Neuron (in vitro differentiated cells): ENCODE measurements at regions not wholly inside any gene's neighbourhood (a gene's known extent, or its start where the extent isn't known, plus 50 kb on each side); places are given as distances from the start of the nearest gene placed in this dataset.

Experiments used
- H2AFZ ChIP-seq: one replicate; pipeline ENCODE4 v1.6.1; 2013; ENCODE audit warnings: low read depth, mild to moderate bottlenecking, inconsistent platforms, low read length, moderate library complexity
- H3K27me3 ChIP-seq: one replicate; pipeline ENCODE4 v1.6.1; 2013; ENCODE audit warnings: low read length; ENCODE audit not compliant: insufficient read depth
- H3K36me3 ChIP-seq: one replicate; pipeline ENCODE4 v1.6.1; 2013; ENCODE audit warnings: low read length; ENCODE audit not compliant: insufficient read depth
- H3K4me1 ChIP-seq: one replicate; pipeline ENCODE4 v1.6.1; 2013; ENCODE audit warnings: low read length; ENCODE audit not compliant: insufficient read depth
- H3K4me3 ChIP-seq: 2 replicates; pipeline ENCODE4 v1.5.1; 2013; ENCODE audit warnings: mild to moderate bottlenecking, low read length, moderate library complexity
- H3K9me3 ChIP-seq: one replicate; pipeline ENCODE4 v1.6.1; 2013; ENCODE audit warnings: low read length

- Histone ChIP-seq H3K4me3 (no peak overlapping the region), H2AFZ (no peak overlapping the region), H3K9me3 (no peaks in the 10 kb centered on the region), H3K36me3 (no peaks in the 10 kb centered on the region), H3K27me3 (no peaks in the 10 kb centered on the region), H3K4me1 (no peaks in the 10 kb centered on the region)
These were observed 255.7 kb downstream of the OMA1 start for GRCh38 chr1:58290685-58291372.

GRCh38 chr1:58288624-58289142 lies 257.8 kb downstream of the OMA1 start:
- H2AFZ ChIP-seq = no peak overlapping the region
- H3K4me3 ChIP-seq = no peak overlapping the region
- H3K9me3 ChIP-seq = no peaks in the 10 kb centered on the region
- H3K27me3 ChIP-seq = no peaks in the 10 kb centered on the region
- H3K4me1 ChIP-seq = no peaks in the 10 kb centered on the region
- no peaks in the 10 kb centered on the region for H3K36me3 ChIP-seq

GRCh38 chr1:58287894-58288623 lies 258.5 kb downstream of the OMA1 start:
- H3K4me1 ChIP-seq = peaks cover 3% of the 10 kb centered on the region
- H3K9me3 ChIP-seq = no peaks in the 10 kb centered on the region
- H3K36me3 ChIP-seq = no peaks in the 10 kb centered on the region
- H2AFZ ChIP-seq = no peak overlapping the region
- no peaks in the 10 kb centered on the region for H3K27me3 ChIP-seq
- no peak overlapping the region for H3K4me3 ChIP-seq

GRCh38 chr1:58284225-58284510 lies 262.4 kb downstream of the OMA1 start:
- Histone ChIP-seq H2AFZ (no peak overlapping the region), H3K4me3 (no peak overlapping the region), H3K27me3 (no peaks in the 10 kb centered on the region), H3K9me3 (no peaks in the 10 kb centered on the region), H3K4me1 (peaks cover 9% of the 10 kb centered on the region), H3K36me3 (no peaks in the 10 kb centered on the region)

- Histone ChIP-seq H3K4me3 (no peak overlapping the region), H3K27me3 (no peaks in the 10 kb centered on the region), H3K36me3 (no peaks in the 10 kb centered on the region), H3K9me3 (no peaks in the 10 kb centered on the region), H2AFZ (no peak overlapping the region), H3K4me1 (peaks cover 9% of the 10 kb centered on the region)
These were observed 262.9 kb downstream of the OMA1 start for GRCh38 chr1:58283388-58284224.

- Histone ChIP-seq H2AFZ (no peak overlapping the region), H3K27me3 (no peaks in the 10 kb centered on the region), H3K9me3 (no peaks in the 10 kb centered on the region), H3K36me3 (no peaks in the 10 kb centered on the region), H3K4me1 (peaks cover 9% of the 10 kb centered on the region), H3K4me3 (no peak overlapping the region)
These were observed 263.7 kb downstream of the OMA1 start for GRCh38 chr1:58282623-58283387.

GRCh38 chr1:58266242-58266641 lies 280.3 kb downstream of the OMA1 start:
- Histone ChIP-seq H3K9me3 (no peaks in the 10 kb centered on the region), H3K4me3 (no peak overlapping the region), H3K4me1 (no peaks in the 10 kb centered on the region), H3K27me3 (no peaks in the 10 kb centered on the region), H3K36me3 (no peaks in the 10 kb centered on the region), H2AFZ (no peak overlapping the region)

GRCh38 chr1:58264462-58264861 lies 282.1 kb downstream of the OMA1 start:
- H3K4me1 ChIP-seq = no peaks in the 10 kb centered on the region

GRCh38 chr1:58262702-58263101 lies 283.8 kb downstream of the OMA1 start:
- H3K4me3 ChIP-seq = no peak overlapping the region
- no peaks in the 10 kb centered on the region for H3K4me1 ChIP-seq
- no peaks in the 10 kb centered on the region for H3K36me3 ChIP-seq
- H2AFZ ChIP-seq = no peak overlapping the region
- no peaks in the 10 kb centered on the region for H3K9me3 ChIP-seq
- no peaks in the 10 kb centered on the region for H3K27me3 ChIP-seq

More at GRCh38 chr1:58264462-58264861, 282.1 kb downstream of the OMA1 start:
- Histone ChIP-seq H3K36me3 (no peaks in the 10 kb centered on the region), H3K4me3 (no peak overlapping the region), H2AFZ (no peak overlapping the region), H3K27me3 (no peaks in the 10 kb centered on the region), H3K9me3 (no peaks in the 10 kb centered on the region)

- Histone ChIP-seq H3K9me3 (no peaks in the 10 kb centered on the region), H3K4me1 (peaks cover 4% of the 10 kb centered on the region), H3K36me3 (no peaks in the 10 kb centered on the region), H2AFZ (no peak overlapping the region), H3K4me3 (no peak overlapping the region), H3K27me3 (no peaks in the 10 kb centered on the region)
These were observed 288.4 kb downstream of the OMA1 start for GRCh38 chr1:58258082-58258481.

- Histone ChIP-seq H3K9me3 (no peaks in the 10 kb centered on the region), H2AFZ (no peak overlapping the region), H3K4me3 (no peak overlapping the region), H3K27me3 (no peaks in the 10 kb centered on the region), H3K4me1 (peaks cover 4% of the 10 kb centered on the region), H3K36me3 (no peaks in the 10 kb centered on the region)
These were observed 289.5 kb downstream of the OMA1 start for GRCh38 chr1:58257003-58257402.

- Histone ChIP-seq H3K36me3 (no peaks in the 10 kb centered on the region), H3K9me3 (no peaks in the 10 kb centered on the region), H3K4me1 (peaks cover 4% of the 10 kb centered on the region), H3K4me3 (no peak overlapping the region), H3K27me3 (no peaks in the 10 kb centered on the region), H2AFZ (no peak overlapping the region)
These were observed 290.0 kb downstream of the OMA1 start for GRCh38 chr1:58256546-58256945.
